B cell (primary cell): ENCODE measurements at regions not wholly inside any gene's neighbourhood (a gene's known extent, or its start where the extent isn't known, plus 50 kb on each side); places are given as distances from the start of the nearest gene placed in this dataset.

ENCODE experiments used
- ATAC-seq: fragments of 200-7000 bp; cut with Tn5 transposase; one replicate; pipeline ENCODE4 v1.10.0; 2021; ENCODE audit warnings: low read depth, mild to moderate bottlenecking, moderate number of reproducible peaks, moderate library complexity
- CTCF ChIA-PET: fragments of 350-600 bp; sonication (Branson Sonifier 250); formaldehyde crosslinking; loops from one replicate; lab custom pipeline; 2021; ENCODE audit warnings: antibody characterized with exemption, inconsistent platforms; lab: Charles Lee
- POLR2A ChIA-PET: fragments of 350-600 bp; sonication (Branson Sonifier 250); formaldehyde crosslinking; loops from one replicate; lab custom pipeline; 2021; ENCODE audit warnings: antibody characterized with exemption; lab: Charles Lee
- DNase-seq: peaks from one replicate; pipeline ENCODE4 v3.0.0; 2013
- H2AFZ ChIP-seq: 2 replicates; pipeline ENCODE4 v1.6.1; 2012; ENCODE audit warnings: mild to moderate bottlenecking, low read depth, low read length; ENCODE audit not compliant: insufficient read depth, poor library complexity, severe bottlenecking
- H3K27ac ChIP-seq, 2 donors: 1 replicate in 1 of 2; 2 replicates in 1 of 2; pipeline ENCODE4 v1.5.1; 2012 to 2013; ENCODE audit warnings: low read length in 2 of 2, mild to moderate bottlenecking in 2 of 2, moderate library complexity in 1 of 2
- H3K27me3 ChIP-seq, 4 experiments: fragments of 200-600 bp in 1 of 4; sonication (generic) in 1 of 4; replicated peaks in 1 of 4; 1 replicate in 2 of 4; 2 replicates in 2 of 4; pipeline versions ENCODE4 v1.6.1 to v1.7.0; 2013 to 2016; ENCODE audit warnings: low read length in 3 of 4, mild to moderate bottlenecking in 2 of 4, mixed read lengths in 1 of 4, moderate library complexity in 1 of 4; ENCODE audit not compliant: insufficient read depth in 4 of 4, control insufficient read depth in 3 of 4; ENCODE audit errors: control extremely low read depth in 1 of 4
- H3K36me3 ChIP-seq, 2 experiments: replicated peaks in 1 of 2; 1 replicate in 1 of 2; 2 replicates in 1 of 2; pipeline versions ENCODE4 v1.6.1 to v1.7.1; 2013; ENCODE audit warnings: low read length in 1 of 2; ENCODE audit not compliant: insufficient read depth in 2 of 2, control insufficient read depth in 1 of 2; ENCODE audit errors: control extremely low read depth in 1 of 2, extremely low read depth in 1 of 2
- H3K4me1 ChIP-seq, 2 donors: fragments of 200-600 bp in 1 of 2; sonication (generic) in 1 of 2; 1 replicate in 1 of 2; 2 replicates in 1 of 2; pipeline versions ENCODE4 v1.5.1 to v1.6.1; 2013 to 2017; ENCODE audit warnings: low read length in 2 of 2; ENCODE audit not compliant: control insufficient read depth in 2 of 2, insufficient read depth in 2 of 2
- H3K4me2 ChIP-seq: replicated peaks from 2 replicates; pipeline ENCODE3; 2012; ENCODE audit warnings: mild to moderate bottlenecking, low read depth, low read length; ENCODE audit not compliant: poor library complexity, severe bottlenecking
- H3K4me3 ChIP-seq, 5 experiments: fragments of 200-600 bp in 1 of 5; sonication (generic) in 1 of 5; 1 replicate in 3 of 5; 2 replicates in 2 of 5; pipeline versions ENCODE4 v1.5.1 to v1.7.0; 2011 to 2016; ENCODE audit warnings: low read length in 4 of 5, mild to moderate bottlenecking in 4 of 5, low read depth in 2 of 5, control low read depth in 1 of 5, moderate library complexity in 1 of 5; ENCODE audit not compliant: insufficient read depth in 1 of 5; ENCODE audit errors: control extremely low read depth in 1 of 5, extremely low read depth in 1 of 5
- H3K79me2 ChIP-seq: fragments of 200-600 bp; sonication (generic); one replicate; pipeline ENCODE4 v1.6.0; 2016; ENCODE audit warnings: low read length; ENCODE audit not compliant: control insufficient read depth, insufficient read depth
- H3K9ac ChIP-seq: fragments of 200-600 bp; sonication (generic); 2 replicates; pipeline ENCODE4 v1.6.1; 2017; ENCODE audit warnings: mild to moderate bottlenecking, low read length, moderate library complexity
- H3K9me3 ChIP-seq, 3 donors: one replicate each; pipeline versions ENCODE4 v1.6.1 to v1.7.1; 2013; ENCODE audit warnings: low read length in 2 of 3; ENCODE audit not compliant: control insufficient read depth in 2 of 3, insufficient read depth in 1 of 3; ENCODE audit errors: control extremely low read depth in 1 of 3
- H4K20me1 ChIP-seq: 2 replicates; pipeline ENCODE4 v1.6.0; 2012; ENCODE audit warnings: mild to moderate bottlenecking, low read length; ENCODE audit not compliant: insufficient read depth, control insufficient read depth, poor library complexity, severe bottlenecking
- H3K27ac Mint-ChIP-seq: one replicate; pipeline ENCODE4 v1.8.0; 2021; ENCODE audit warnings: mixed read lengths
- H3K27me3 Mint-ChIP-seq: one replicate; pipeline ENCODE4 v1.8.0; 2021; ENCODE audit warnings: mixed read lengths
- H3K4me1 Mint-ChIP-seq: one replicate; pipeline ENCODE4 v1.8.0; 2021; ENCODE audit warnings: mixed read lengths
- H3K4me3 Mint-ChIP-seq: one replicate; pipeline ENCODE4 v1.8.0; 2021; ENCODE audit warnings: mixed read lengths
- H3K9me3 Mint-ChIP-seq: one replicate; pipeline ENCODE4 v1.8.0; 2022; ENCODE audit warnings: mixed read lengths; ENCODE audit not compliant: insufficient read depth
- EZH2 ChIP-seq: IDR thresholded peaks from 2 replicates; pipeline ENCODE4 v1.6.1; 2012; ENCODE audit warnings: borderline replicate concordance, low read depth, mild to moderate bottlenecking, moderate library complexity, low read length; ENCODE audit not compliant: insufficient read depth, poor library complexity, severe bottlenecking
- WGBS: methylation state at CpG from one replicate; pipeline ENCODE4 v1.1.5; 2013; ENCODE audit warnings: missing lambda C conversion rate; ENCODE audit not compliant: insufficient coverage; 5-methylcytosine and 5-hydroxymethylcytosine counted together
- intact Hi-C: fragments of 100-400 bp; cut with micrococcal nuclease; formaldehyde crosslinking; loops from one replicate; pipeline ENCODE4 v1.10.0; 2022
- TF ChIP-seq, protein P1 (sequence below): fragments of 200-600 bp; IDR thresholded peaks from one replicate; pipeline ENCODE4 v1.8.0; 2022; ENCODE audit warnings: antibody characterized with exemption, mild to moderate bottlenecking

DNA sequence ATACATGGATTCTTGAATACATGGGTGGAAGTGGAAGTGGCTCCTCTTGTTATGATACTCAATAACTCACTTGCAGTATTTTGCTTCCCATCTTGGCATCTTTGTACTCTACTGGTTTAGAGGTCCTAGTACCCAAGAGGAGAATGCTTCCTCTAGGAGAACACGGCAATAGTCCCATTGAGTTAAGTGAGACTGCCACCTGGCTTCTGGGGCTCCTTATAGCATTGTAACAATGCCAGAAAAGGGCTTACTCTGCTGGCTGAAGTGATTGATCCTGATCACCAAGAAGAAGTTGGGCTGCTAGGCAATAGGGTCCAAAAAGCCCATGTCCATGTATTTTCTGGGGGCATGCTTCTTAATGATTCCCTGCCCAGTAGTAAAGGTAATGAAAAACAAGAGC lies 627.6 kb upstream of the SGCD start:
- Histone ChIP-seq H3K4me2 (no peak overlapping the region), H2AFZ (no peak overlapping the region), H3K9me3 (no peaks in the 10 kb centered on the region), H3K79me2 (no peaks in the 10 kb centered on the region), H3K4me3 (no peak overlapping the region), H4K20me1 (no peaks in the 10 kb centered on the region), H3K4me1 (no peaks in the 10 kb centered on the region), H3K27me3 (no peaks in the 10 kb centered on the region), H3K9ac (no peak overlapping the region), H3K36me3 (no peaks in the 10 kb centered on the region), H3K27ac (no peak overlapping the region)
- TF ChIP-seq EZH2 = no peak
- TF ChIP-seq, protein P1, sequence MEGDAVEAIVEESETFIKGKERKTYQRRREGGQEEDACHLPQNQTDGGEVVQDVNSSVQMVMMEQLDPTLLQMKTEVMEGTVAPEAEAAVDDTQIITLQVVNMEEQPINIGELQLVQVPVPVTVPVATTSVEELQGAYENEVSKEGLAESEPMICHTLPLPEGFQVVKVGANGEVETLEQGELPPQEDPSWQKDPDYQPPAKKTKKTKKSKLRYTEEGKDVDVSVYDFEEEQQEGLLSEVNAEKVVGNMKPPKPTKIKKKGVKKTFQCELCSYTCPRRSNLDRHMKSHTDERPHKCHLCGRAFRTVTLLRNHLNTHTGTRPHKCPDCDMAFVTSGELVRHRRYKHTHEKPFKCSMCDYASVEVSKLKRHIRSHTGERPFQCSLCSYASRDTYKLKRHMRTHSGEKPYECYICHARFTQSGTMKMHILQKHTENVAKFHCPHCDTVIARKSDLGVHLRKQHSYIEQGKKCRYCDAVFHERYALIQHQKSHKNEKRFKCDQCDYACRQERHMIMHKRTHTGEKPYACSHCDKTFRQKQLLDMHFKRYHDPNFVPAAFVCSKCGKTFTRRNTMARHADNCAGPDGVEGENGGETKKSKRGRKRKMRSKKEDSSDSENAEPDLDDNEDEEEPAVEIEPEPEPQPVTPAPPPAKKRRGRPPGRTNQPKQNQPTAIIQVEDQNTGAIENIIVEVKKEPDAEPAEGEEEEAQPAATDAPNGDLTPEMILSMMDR = no peak
- DNase-seq = no peak
- no peak overlapping the region for H3K4me3 Mint-ChIP-seq
- no peak for ATAC-seq
- H3K27me3 Mint-ChIP-seq = no peaks in the 10 kb centered on the region
- 40% methylated on average over 1 of the region's 1 CpG for WGBS
- no peaks in the 10 kb centered on the region for H3K9me3 Mint-ChIP-seq
- intact Hi-C loops = no loop called here
- H3K27ac Mint-ChIP-seq = no peak overlapping the region
- ChIA-PET POLR2A (no interaction called here), CTCF (no interaction called here)
- no peaks in the 10 kb centered on the region for H3K4me1 Mint-ChIP-seq

DNA sequence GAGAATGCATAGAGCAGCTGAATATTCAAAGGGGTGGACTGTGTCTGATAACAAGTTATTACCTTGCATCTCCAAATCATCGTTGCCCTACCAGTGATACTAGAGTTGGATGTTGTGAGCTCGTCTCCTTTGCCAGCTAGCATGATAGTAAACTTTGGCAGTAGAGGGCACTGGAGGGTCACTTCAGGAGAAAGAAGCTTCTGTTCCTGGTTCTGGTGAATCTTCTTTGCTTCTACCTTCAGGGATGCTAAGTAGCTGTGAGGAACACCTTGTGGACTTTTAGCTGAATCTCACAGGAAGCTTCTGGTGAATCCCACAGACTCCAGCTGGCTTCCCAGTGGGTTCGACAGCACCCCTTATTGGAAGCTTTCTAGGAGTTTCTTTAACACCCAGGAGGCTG lies 626.6 kb upstream of the SGCD start:
- H3K9me3 Mint-ChIP-seq = no peaks in the 10 kb centered on the region

More for the DNA sequence above, 626.6 kb upstream of the SGCD start:
- Histone ChIP-seq H3K4me3 (no peak overlapping the region), H3K27me3 (no peaks in the 10 kb centered on the region), H3K4me2 (no peak overlapping the region), H4K20me1 (no peaks in the 10 kb centered on the region), H3K9me3 (no peaks in the 10 kb centered on the region), H3K36me3 (no peaks in the 10 kb centered on the region), H3K9ac (no peak overlapping the region), H3K79me2 (no peaks in the 10 kb centered on the region), H3K27ac (no peak overlapping the region), H2AFZ (no peak overlapping the region), H3K4me1 (no peaks in the 10 kb centered on the region)
- no peak for DNase-seq
- Mint-ChIP-seq H3K4me3 (no peak overlapping the region), H3K27ac (no peak overlapping the region), H3K27me3 (no peaks in the 10 kb centered on the region), H3K4me1 (no peaks in the 10 kb centered on the region)
- intact Hi-C loops = no loop called here
- TF ChIP-seq EZH2 = no peak
- TF ChIP-seq, protein P1 = no peak
- POLR2A ChIA-PET = no interaction called here
- no CpG with 5 or more reads among the region's 3 CpGs for WGBS
- no peak for ATAC-seq
- CTCF ChIA-PET = no interaction called here
